Uterus (tissue), 2 donors: ENCODE measurements at regions not wholly inside any gene's neighbourhood (a gene's known extent, or its start where the extent isn't known, plus 50 kb on each side); places are given as distances from the start of the nearest gene placed in this dataset.

Source experiments
- CTCF ChIP-seq, 4 experiments: fragments of 200-600 bp in 2 of 4; fragments of 450-650 bp in 2 of 4; sonication (generic) in 2 of 4; IDR thresholded peaks; one replicate each; pipeline ENCODE4 v1.5.1; 2016 to 2019; ENCODE audit warnings: antibody characterized with exemption in 4 of 4, mild to moderate bottlenecking in 2 of 4, moderate library complexity in 1 of 4
- POLR2A ChIP-seq, 2 donors: fragments of 450-650 bp; IDR thresholded peaks; one replicate each; pipeline ENCODE4 v1.6.1; 2016; ENCODE audit warnings: antibody characterized with exemption in 2 of 2, mild to moderate bottlenecking in 1 of 2, moderate library complexity in 1 of 2

- TF ChIP-seq POLR2A (IDR thresholded peaks at IDR 0.05), result no peak
- no peak for TF ChIP-seq CTCF (IDR thresholded peaks at IDR 0.05)
These were observed 258.3 kb upstream of the ZPLD1 start for GRCh38 chr3:102176333-102177050.
